Upper lobe of left lung (tissue), 6 donors: ENCODE measurements at regions not wholly inside any gene's neighbourhood (a gene's known extent, or its start where the extent isn't known, plus 50 kb on each side); places are given as distances from the start of the nearest gene placed in this dataset.

ENCODE experiments used
- ATAC-seq, 2 donors: fragments of 200-7000 bp; cut with Tn5 transposase; one replicate each; pipeline ENCODE4 v1.9.1; 2022; ENCODE audit warnings: mild to moderate bottlenecking in 2 of 2, moderate library complexity in 2 of 2; ENCODE audit not compliant: low FRiP score in 2 of 2
- DNase-seq, 2 donors: peaks; one replicate each; pipeline ENCODE4 v3.0.0-alpha.2; 2019 to 2020
- H3K27ac ChIP-seq, 4 donors: fragments of 200-600 bp; sonication (generic); one replicate each; pipeline ENCODE4 v1.5.1; 2016 to 2019
- H3K27me3 ChIP-seq, 4 donors: fragments of 200-600 bp; sonication (generic); one replicate each; pipeline ENCODE4 v1.5.1; 2017 to 2019
- H3K36me3 ChIP-seq, 4 donors: fragments of 200-600 bp; sonication (generic); one replicate each; pipeline ENCODE4 v1.5.1; 2016 to 2019
- H3K4me1 ChIP-seq, 4 donors: fragments of 200-600 bp; sonication (generic); one replicate each; pipeline ENCODE4 v1.5.1; 2018 to 2019
- H3K4me3 ChIP-seq, 4 donors: fragments of 200-600 bp; sonication (generic); one replicate each; pipeline ENCODE4 v1.5.1; 2017 to 2019; ENCODE audit warnings: mild to moderate bottlenecking in 2 of 4, moderate library complexity in 1 of 4
- H3K9me3 ChIP-seq, 4 donors: fragments of 200-600 bp; sonication (generic); one replicate each; pipeline ENCODE4 v1.5.1; 2018 to 2019
- CTCF ChIP-seq, 6 experiments: fragments of 450-650 bp in 4 of 6; fragments of 200-600 bp in 2 of 6; sonication (generic) in 2 of 6; IDR thresholded peaks; one replicate each; pipeline ENCODE4 v1.5.1; 2016 to 2019; ENCODE audit warnings: antibody characterized with exemption in 6 of 6
- EP300 ChIP-seq, 4 donors: sonication (generic); formaldehyde crosslinking; IDR thresholded peaks; one replicate each; pipeline ENCODE4 v1.5.1; 2017; ENCODE audit warnings: antibody characterized with exemption in 4 of 4, control low read depth in 2 of 4
- POLR2A ChIP-seq, 4 donors: fragments of 450-650 bp; IDR thresholded peaks; one replicate each; pipeline ENCODE4 v1.5.1; 2016 to 2017; ENCODE audit warnings: antibody characterized with exemption in 4 of 4, mild to moderate bottlenecking in 2 of 4
- POLR2AphosphoS5 ChIP-seq, 2 donors: sonication (generic); formaldehyde crosslinking; IDR thresholded peaks; one replicate each; pipeline ENCODE4 v1.5.1; 2017; ENCODE audit warnings: antibody characterized with exemption in 2 of 2
- WGBS, 2 donors: methylation state at CpG; one replicate each; pipeline ENCODE4 v1.1.5; 2017 to 2018; 5-methylcytosine and 5-hydroxymethylcytosine counted together
- donor health status: DM: no; HTN: no; CAD: no; lungs with moderate emphysema.
- donor health status: DM: no; HTN: yes; CAD: no; lungs with severe emphysema.

- peak in 2 of 4 donors; percentile 11 to 24 for TF ChIP-seq POLR2A (IDR thresholded peaks at IDR 0.05)
- TF ChIP-seq CTCF (IDR thresholded peaks at IDR 0.05): no peak
- Histone ChIP-seq H3K36me3 (no peaks in the 10 kb centered on the region), H3K4me1 (peaks cover 0 to 16% (median 5%) of the 10 kb centered on the region in 4 donors), H3K4me3 (peak overlapping the region in 3 of 4 donors; percentile 44 to 56 (median 47)), H3K27me3 (peaks cover 0 to 9% (median 0%) of the 10 kb centered on the region in 4 donors), H3K9me3 (no peaks in the 10 kb centered on the region), H3K27ac (peak overlapping the region; percentile 90 to 96 (median 94))
- 2 to 3% methylated on average over 28 to 31 of the region's 31 CpGs for WGBS, 2 donors
- ATAC-seq (peak; percentile 51 to 52), DNase-seq (no peak)
Observed at GRCh38 chr6:26215585-26216358, 128.5 kb downstream of the HFE start.

- Histone ChIP-seq H3K27me3 (peaks cover 0 to 9% (median 0%) of the 10 kb centered on the region in 4 donors), H3K4me3 (peak overlapping the region in 3 of 4 donors; percentile 44 to 56 (median 47)), H3K27ac (peak overlapping the region; percentile 90 to 96 (median 94))
Observed at GRCh38 chr6:26216359-26216885, 129.2 kb downstream of the HFE start.

GRCh38 chr6:26216886-26217713 lies 129.9 kb downstream of the HFE start:
- Histone ChIP-seq H3K9me3 (no peaks in the 10 kb centered on the region), H3K27me3 (peaks cover 0 to 9% (median 0%) of the 10 kb centered on the region in 4 donors), H3K4me1 (peaks cover 0 to 16% (median 5%) of the 10 kb centered on the region in 4 donors), H3K4me3 (peak overlapping the region; percentile 34 to 56 (median 46)), H3K36me3 (no peaks in the 10 kb centered on the region), H3K27ac (peak overlapping the region; percentile 90 to 96 (median 94))
- 2% methylated on average over 28 to 44 of the region's 44 CpGs for WGBS, 2 donors
- TF ChIP-seq CTCF (IDR thresholded peaks at IDR 0.05): peak; percentile 12 to 69 (median 48)
- peak in 3 of 4 donors; percentile 10 to 86 (median 86) for TF ChIP-seq POLR2A (IDR thresholded peaks at IDR 0.05)
- TF ChIP-seq EP300 (IDR thresholded peaks at IDR 0.05): no peak
- TF ChIP-seq POLR2AphosphoS5 (IDR thresholded peaks at IDR 0.05): peak in 1 of 2 donors; percentile 74
- ATAC-seq (peak; percentile 82 to 83), DNase-seq (peak; percentile 88 to 89)

More at GRCh38 chr6:26216359-26216885, 129.2 kb downstream of the HFE start:
- Histone ChIP-seq H3K4me1 (peaks cover 0 to 16% (median 5%) of the 10 kb centered on the region in 4 donors), H3K36me3 (no peaks in the 10 kb centered on the region), H3K9me3 (no peaks in the 10 kb centered on the region)
- peak; percentile 86 to 91 for ATAC-seq
- TF ChIP-seq EP300 (IDR thresholded peaks at IDR 0.05) (peak in 2 of 4 donors; percentile 1 to 86), POLR2A (IDR thresholded peaks at IDR 0.05) (peak in 3 of 4 donors; percentile 91 to 98 (median 96)), CTCF (IDR thresholded peaks at IDR 0.05) (no peak), POLR2AphosphoS5 (IDR thresholded peaks at IDR 0.05) (peak; percentile 93 to 96)
- 1% methylated on average over 14 to 22 of the region's 22 CpGs for WGBS, 2 donors
- peak in 1 of 2 donors; percentile 53 for DNase-seq

GRCh38 chr6:26217714-26218075 lies 130.5 kb downstream of the HFE start:
- H3K9me3 ChIP-seq: no peaks in the 10 kb centered on the region
- H3K27me3 ChIP-seq: peaks cover 0 to 9% (median 0%) of the 10 kb centered on the region in 4 donors
- peak overlapping the region in 3 of 4 donors; percentile 44 to 56 (median 47) for H3K4me3 ChIP-seq
- no peak for TF ChIP-seq EP300 (IDR thresholded peaks at IDR 0.05)
- TF ChIP-seq POLR2AphosphoS5 (IDR thresholded peaks at IDR 0.05): no peak
- TF ChIP-seq POLR2A (IDR thresholded peaks at IDR 0.05): no peak
- TF ChIP-seq CTCF (IDR thresholded peaks at IDR 0.05): no peak
- H3K36me3 ChIP-seq: no peaks in the 10 kb centered on the region
- WGBS, 2 donors: 21 to 24% methylated on average over 10 of the region's 10 CpGs
- ATAC-seq (no peak), DNase-seq (no peak)
- peak overlapping the region; percentile 90 to 96 (median 94) for H3K27ac ChIP-seq
- H3K4me1 ChIP-seq: peaks cover 0 to 20% (median 5%) of the 10 kb centered on the region in 4 donors
